ENCODE measurements at regions not wholly inside any gene's neighbourhood (a gene's known extent, or its start where the extent isn't known, plus 50 kb on each side); places are given as distances from the start of the nearest gene placed in this dataset.

DNA sequence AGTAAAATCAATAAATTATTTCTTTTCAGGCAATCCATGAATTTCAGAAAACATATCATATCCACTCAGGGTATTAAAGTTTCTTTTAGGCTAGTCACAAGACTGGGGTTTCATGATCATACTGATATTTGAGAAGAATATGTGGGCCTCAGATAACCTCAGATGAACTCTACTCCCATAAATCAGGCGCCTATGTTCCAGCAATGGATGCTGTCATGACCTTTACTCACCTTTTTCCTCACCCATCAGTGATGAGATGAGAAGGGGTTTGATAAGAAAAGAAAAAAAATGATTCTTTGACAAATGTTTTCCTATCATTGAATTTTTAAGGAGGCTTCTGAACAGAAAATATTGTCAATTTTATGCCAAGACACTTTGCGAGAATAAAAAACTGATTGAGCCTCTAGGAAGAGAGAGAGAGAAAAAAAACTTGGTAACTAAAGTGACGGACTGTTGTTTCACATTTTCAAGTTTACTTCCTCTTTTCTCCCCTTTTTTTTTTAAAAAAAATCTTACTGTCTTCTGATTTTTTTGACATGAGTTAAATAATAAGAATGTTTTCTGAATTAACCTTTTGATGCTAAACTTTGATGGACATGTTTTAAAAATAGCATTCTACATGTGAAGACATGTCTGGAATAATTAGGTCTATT, 309.1 kb upstream of the MAP2 start:
- DNase-seq: no peak
- no peak overlapping the region for H2AFZ ChIP-seq (ENCODE audit: insufficient read depth, low read depth, low read length, poor library complexity, severe bottlenecking)
- no peaks in the 10 kb centered on the region for H3K36me3 ChIP-seq (replicated peaks in 1 of 2; ENCODE audit: control insufficient read depth in 1 of 2, insufficient read depth in 2 of 2, low read length in 2 of 2)
- intact Hi-C loops (cut with micrococcal nuclease): no loop called here
- H4K20me1 ChIP-seq (ENCODE audit: insufficient read depth, low read length): no peaks in the 10 kb centered on the region
- H3K27ac ChIP-seq (ENCODE audit: low read depth in 1 of 2, low read length in 2 of 2): no peak overlapping the region
- Mint-ChIP-seq H3K36me3 (no peaks in the 10 kb centered on the region), H3K27ac (no peak overlapping the region), H3K4me3 (peak overlapping the region in 1 of 2 donors; percentile 46), H3K4me1 (peaks cover 3% of the 10 kb centered on the region), H3K27me3 (ENCODE audit: low read depth in 3 of 3) (peaks cover 0 to 3% (median 2%) of the 10 kb centered on the region in 3 donors), H3K9me3 (peaks cover 0 to 3% (median 0%) of the 10 kb centered on the region in 7 donors)
- H3K27me3 ChIP-seq (ENCODE audit: control insufficient read depth in 2 of 2, insufficient read depth in 2 of 2, low read length in 2 of 2): no peaks in the 10 kb centered on the region
- no peaks in the 10 kb centered on the region for H3K4me1 ChIP-seq (ENCODE audit: control insufficient read depth in 1 of 2, insufficient read depth in 2 of 2, low read length in 2 of 2)
- TF ChIP-seq, protein P1, sequence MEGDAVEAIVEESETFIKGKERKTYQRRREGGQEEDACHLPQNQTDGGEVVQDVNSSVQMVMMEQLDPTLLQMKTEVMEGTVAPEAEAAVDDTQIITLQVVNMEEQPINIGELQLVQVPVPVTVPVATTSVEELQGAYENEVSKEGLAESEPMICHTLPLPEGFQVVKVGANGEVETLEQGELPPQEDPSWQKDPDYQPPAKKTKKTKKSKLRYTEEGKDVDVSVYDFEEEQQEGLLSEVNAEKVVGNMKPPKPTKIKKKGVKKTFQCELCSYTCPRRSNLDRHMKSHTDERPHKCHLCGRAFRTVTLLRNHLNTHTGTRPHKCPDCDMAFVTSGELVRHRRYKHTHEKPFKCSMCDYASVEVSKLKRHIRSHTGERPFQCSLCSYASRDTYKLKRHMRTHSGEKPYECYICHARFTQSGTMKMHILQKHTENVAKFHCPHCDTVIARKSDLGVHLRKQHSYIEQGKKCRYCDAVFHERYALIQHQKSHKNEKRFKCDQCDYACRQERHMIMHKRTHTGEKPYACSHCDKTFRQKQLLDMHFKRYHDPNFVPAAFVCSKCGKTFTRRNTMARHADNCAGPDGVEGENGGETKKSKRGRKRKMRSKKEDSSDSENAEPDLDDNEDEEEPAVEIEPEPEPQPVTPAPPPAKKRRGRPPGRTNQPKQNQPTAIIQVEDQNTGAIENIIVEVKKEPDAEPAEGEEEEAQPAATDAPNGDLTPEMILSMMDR (IDR thresholded peaks at IDR 0.05): no peak
- H3K9me3 ChIP-seq (replicated peaks in 1 of 2; ENCODE audit: control insufficient read depth in 1 of 2, insufficient read depth in 1 of 2, low read length in 2 of 2): no peaks in the 10 kb centered on the region
- no peaks in the 10 kb centered on the region for H3K79me2 ChIP-seq (ENCODE audit: insufficient read depth, low read length)
- WGBS (ENCODE audit: insufficient coverage): no CpG with 5 or more reads among the region's 3 CpGs
- H3K4me2 ChIP-seq (replicated peaks; ENCODE audit: extremely low read depth, low read length, poor library complexity, severe bottlenecking): no peak overlapping the region
- no peak overlapping the region for H3K4me3 ChIP-seq (replicated peaks in 1 of 3; ENCODE audit: low read depth in 2 of 3, low read length in 3 of 3)
- H3K9ac ChIP-seq (ENCODE audit: insufficient read depth, low read length, poor library complexity, severe bottlenecking): no peak overlapping the region

DNA sequence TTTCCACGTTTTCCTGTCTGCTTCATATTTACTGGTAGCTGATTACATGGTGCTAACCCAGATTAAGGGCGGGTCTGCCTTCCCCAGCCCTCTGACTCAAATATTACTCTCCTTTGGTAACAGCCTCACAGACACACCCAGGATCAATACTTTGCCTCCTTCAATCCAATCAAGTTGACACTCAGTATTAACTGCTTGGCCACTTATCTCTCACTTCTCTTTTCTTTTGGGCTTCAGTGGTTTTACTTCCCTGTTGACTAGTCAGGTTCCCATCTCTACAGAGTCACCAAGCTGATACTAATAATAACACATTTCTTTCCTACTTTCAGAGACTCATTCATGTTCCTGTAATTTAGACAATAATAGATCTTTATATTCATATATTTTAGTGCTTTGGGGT, 302.2 kb upstream of the MAP2 start:
- peaks cover 0 to 5% (median 0%) of the 10 kb centered on the region in 7 donors for H3K9me3 Mint-ChIP-seq
- H3K27ac ChIP-seq (ENCODE audit: low read depth in 1 of 2, low read length in 2 of 2): peak overlapping the region in 1 of 2 donors; percentile 35
- no peaks in the 10 kb centered on the region for H3K9me3 ChIP-seq (replicated peaks in 1 of 2; ENCODE audit: control insufficient read depth in 1 of 2, insufficient read depth in 1 of 2, low read length in 2 of 2)
- no peaks in the 10 kb centered on the region for H3K36me3 ChIP-seq (replicated peaks in 1 of 2; ENCODE audit: control insufficient read depth in 1 of 2, insufficient read depth in 2 of 2, low read length in 2 of 2)
- peaks cover 20% of the 10 kb centered on the region for H3K4me1 Mint-ChIP-seq
- H2AFZ ChIP-seq (ENCODE audit: insufficient read depth, low read depth, low read length, poor library complexity, severe bottlenecking): no peak overlapping the region
- H3K36me3 Mint-ChIP-seq: no peaks in the 10 kb centered on the region
- intact Hi-C loops (cut with micrococcal nuclease): no loop called here
- H3K4me3 ChIP-seq (replicated peaks in 1 of 3; ENCODE audit: low read depth in 2 of 3, low read length in 3 of 3): no peak overlapping the region
- H3K9ac ChIP-seq (ENCODE audit: insufficient read depth, low read length, poor library complexity, severe bottlenecking): no peak overlapping the region
- H4K20me1 ChIP-seq (ENCODE audit: insufficient read depth, low read length): no peaks in the 10 kb centered on the region
- peaks cover 15 to 17% of the 10 kb centered on the region in 2 donors for H3K4me1 ChIP-seq (ENCODE audit: control insufficient read depth in 1 of 2, insufficient read depth in 2 of 2, low read length in 2 of 2)
- DNase-seq: peak; percentile 3 to 27 (median 3)
- 80% methylated on average over 1 of the region's 2 CpGs for WGBS (ENCODE audit: insufficient coverage)
- no peak overlapping the region for H3K4me3 Mint-ChIP-seq
- TF ChIP-seq, protein P1 (IDR thresholded peaks at IDR 0.05): no peak
- no peaks in the 10 kb centered on the region for H3K27me3 Mint-ChIP-seq (ENCODE audit: low read depth in 3 of 3)
- no peak overlapping the region for H3K4me2 ChIP-seq (replicated peaks; ENCODE audit: extremely low read depth, low read length, poor library complexity, severe bottlenecking)
- no peaks in the 10 kb centered on the region for H3K79me2 ChIP-seq (ENCODE audit: insufficient read depth, low read length)
- H3K27me3 ChIP-seq (ENCODE audit: control insufficient read depth in 2 of 2, insufficient read depth in 2 of 2, low read length in 2 of 2): no peaks in the 10 kb centered on the region
- peak overlapping the region in 2 of 7 donors; percentile 2 to 56 for H3K27ac Mint-ChIP-seq
